NCI-H446 treated with DMSO at 0.1 percent for 48 hours (cell line): ENCODE measurements at regions not wholly inside any gene's neighbourhood (a gene's known extent, or its start where the extent isn't known, plus 50 kb on each side); places are given as distances from the start of the nearest gene placed in this dataset.
"Not testable (repeated sequence)": the region's sequence is repeated elsewhere in the genome, so short reads cannot be mapped to it uniquely, and the experiment has no call there.

Source experiments
- DNase-seq: peaks from one replicate; lab custom pipeline; 2025; lab: John Stamatoyannopoulos, UW

GRCh38 chr21:35396655-35397054 lies 347.6 kb upstream of the RUNX1 start:
- DNase-seq: no peak

GRCh38 chr21:35395728-35396127 lies 346.6 kb upstream of the RUNX1 start:
- no peak for DNase-seq

- DNase-seq: no peak
These were observed 345.7 kb upstream of the RUNX1 start for GRCh38 chr21:35394634-35395369.

- DNase-seq: no peak
These were observed 344.9 kb upstream of the RUNX1 start for GRCh38 chr21:35394049-35394448.

GRCh38 chr21:35390013-35390776 lies 341.1 kb upstream of the RUNX1 start:
- peak; percentile 50 for DNase-seq

- no peak for DNase-seq
These were observed 337.5 kb upstream of the RUNX1 start for GRCh38 chr21:35386491-35387079.

- DNase-seq: no peak
These were observed 335.3 kb upstream of the RUNX1 start for GRCh38 chr21:35384375-35384774.

- DNase-seq: no peak
These were observed 333.6 kb upstream of the RUNX1 start for GRCh38 chr21:35382696-35383095.

- DNase-seq: no peak
These were observed 332.7 kb upstream of the RUNX1 start for GRCh38 chr21:35381743-35382310.

GRCh38 chr21:35380304-35380703 lies 331.2 kb upstream of the RUNX1 start:
- DNase-seq: not testable (repeated sequence)

- DNase-seq: no peak
These were observed 329.8 kb upstream of the RUNX1 start for GRCh38 chr21:35378881-35379280.

- DNase-seq: no peak
These were observed 328.5 kb upstream of the RUNX1 start for GRCh38 chr21:35377505-35378090.

GRCh38 chr21:35376406-35377135 lies 327.5 kb upstream of the RUNX1 start:
- DNase-seq: no peak

- DNase-seq: no peak
These were observed 326.0 kb upstream of the RUNX1 start for GRCh38 chr21:35375115-35375514.

GRCh38 chr21:35373998-35374397 lies 324.9 kb upstream of the RUNX1 start:
- no peak for DNase-seq

GRCh38 chr21:35372201-35372600 lies 323.1 kb upstream of the RUNX1 start:
- no peak for DNase-seq

GRCh38 chr21:35370671-35371070 lies 321.6 kb upstream of the RUNX1 start:
- DNase-seq: no peak

- DNase-seq: no peak
These were observed 321.0 kb upstream of the RUNX1 start for GRCh38 chr21:35370071-35370470.

GRCh38 chr21:35368326-35368725 lies 319.2 kb upstream of the RUNX1 start:
- DNase-seq: no peak

- no peak for DNase-seq
These were observed 318.5 kb upstream of the RUNX1 start for GRCh38 chr21:35367553-35367952.

- no peak for DNase-seq
These were observed 317.4 kb upstream of the RUNX1 start for GRCh38 chr21:35366394-35367080.
